LoVo (cell line): ENCODE measurements at regions not wholly inside any gene's neighbourhood (a gene's known extent, or its start where the extent isn't known, plus 50 kb on each side); places are given as distances from the start of the nearest gene placed in this dataset.
"Not testable (repeated sequence)": the region's sequence is repeated elsewhere in the genome, so short reads cannot be mapped to it uniquely, and the experiment has no call there.

Source experiments
- DNase-seq: peaks from one replicate; pipeline ENCODE4 v3.0.0-alpha.2; 2016; ENCODE audit warnings: low spot score

DNA sequence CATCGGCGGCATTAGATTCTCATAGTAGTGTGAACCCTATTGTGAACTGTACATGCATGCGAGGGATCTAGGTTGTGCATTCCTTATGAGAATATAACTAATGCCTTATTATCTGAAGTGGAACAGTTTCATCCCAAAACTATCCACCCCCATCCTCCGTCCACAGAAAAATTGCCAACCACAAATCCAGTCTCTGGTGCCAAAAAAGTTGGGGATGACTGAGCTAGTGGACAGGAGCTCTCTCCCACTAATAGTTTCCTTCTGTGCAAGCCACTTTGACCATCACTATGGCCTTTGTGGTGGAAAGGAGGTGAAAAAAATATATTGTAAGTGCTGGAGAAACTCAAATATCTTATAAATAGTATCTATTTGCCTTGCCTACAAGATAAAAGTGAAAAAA is 857.8 kb downstream of the DIAPH3 start:
- no peak for DNase-seq

DNA sequence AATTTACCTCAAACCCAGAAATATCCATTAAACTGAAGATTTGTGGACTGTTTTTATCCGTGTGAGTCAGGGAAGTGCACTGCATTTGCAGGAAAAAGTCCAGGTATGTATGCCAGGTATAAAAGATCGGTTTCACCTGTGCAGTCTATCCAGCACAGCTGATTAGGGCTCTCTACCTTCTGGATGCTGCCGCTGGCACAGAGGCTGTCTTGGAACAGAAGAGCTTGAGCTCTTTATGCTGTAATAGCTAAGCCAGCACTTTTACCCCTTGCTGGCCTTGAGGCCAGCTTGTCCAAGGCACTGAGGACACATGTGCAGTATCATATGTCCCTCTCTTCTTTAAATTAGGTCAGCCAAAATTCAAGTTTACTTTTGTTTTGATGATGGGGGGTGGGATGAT is 851.0 kb downstream of the DIAPH3 start:
- no peak for DNase-seq

DNA sequence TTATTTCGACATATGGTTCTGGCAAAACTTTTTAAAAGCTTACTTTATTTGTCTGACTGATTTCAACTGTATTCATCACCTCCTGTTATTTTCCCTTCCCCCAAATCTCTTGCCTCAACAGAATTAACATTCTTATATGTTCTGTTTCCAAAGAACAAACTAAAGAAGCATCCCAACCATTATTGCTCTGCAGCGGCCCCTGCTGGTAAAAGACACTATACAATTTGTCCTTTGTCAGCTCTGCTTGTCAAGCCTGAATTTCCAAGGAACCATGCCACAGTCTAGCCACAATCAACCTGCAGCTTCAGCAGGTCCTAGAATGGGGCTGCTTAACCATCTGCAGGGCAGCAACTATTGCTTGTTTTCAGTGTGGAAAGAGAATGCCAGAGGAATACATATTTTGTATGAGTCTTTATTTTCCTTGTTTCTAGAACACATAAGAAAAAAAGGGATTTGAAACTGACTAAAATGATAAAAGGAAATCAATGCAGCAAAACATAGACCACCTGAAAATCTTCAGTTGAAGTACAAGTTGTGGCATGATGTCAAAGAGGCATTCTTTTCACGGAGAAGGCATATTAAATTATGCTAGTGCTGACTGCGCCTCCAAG is 845.3 kb downstream of the DIAPH3 start:
- peak; percentile 53 for DNase-seq

DNA sequence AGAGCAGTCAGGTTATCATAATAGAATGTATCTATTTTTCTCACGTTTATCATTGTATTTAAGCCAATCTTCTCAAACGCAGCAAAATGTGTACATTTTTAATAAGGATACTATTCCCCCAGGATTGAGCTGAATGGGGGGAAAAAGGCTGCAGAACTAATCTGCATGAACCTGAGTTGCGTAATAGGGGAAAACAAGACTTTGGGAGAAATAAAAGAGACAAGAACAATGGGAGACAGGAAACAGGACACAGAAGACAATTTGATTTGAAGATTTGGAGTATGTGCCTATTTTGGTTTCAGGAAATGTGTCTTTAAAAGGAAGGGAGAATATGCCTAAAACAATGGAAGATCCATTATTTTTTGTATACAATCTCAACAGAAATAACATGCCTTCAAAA is 844.5 kb downstream of the DIAPH3 start:
- no peak for DNase-seq

DNA sequence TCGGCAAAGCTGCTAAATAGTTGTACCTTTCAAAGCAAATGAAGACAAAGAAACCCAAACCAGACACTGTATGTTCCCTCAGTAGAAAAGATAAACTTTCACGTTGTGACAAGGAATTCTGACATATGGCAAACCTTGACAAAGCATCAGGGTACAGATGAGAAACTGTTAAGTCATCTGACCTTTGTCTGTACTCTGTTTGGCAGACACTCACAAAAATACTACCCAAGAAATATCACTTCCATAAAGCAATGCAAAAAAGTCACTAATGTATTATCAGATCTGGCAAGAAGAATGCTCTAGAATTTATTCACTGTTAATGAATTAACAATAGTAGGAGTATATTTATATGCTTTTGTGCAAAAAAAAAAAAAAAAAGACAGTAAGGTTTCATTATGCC is 843.7 kb downstream of the DIAPH3 start:
- DNase-seq, result no peak

DNA sequence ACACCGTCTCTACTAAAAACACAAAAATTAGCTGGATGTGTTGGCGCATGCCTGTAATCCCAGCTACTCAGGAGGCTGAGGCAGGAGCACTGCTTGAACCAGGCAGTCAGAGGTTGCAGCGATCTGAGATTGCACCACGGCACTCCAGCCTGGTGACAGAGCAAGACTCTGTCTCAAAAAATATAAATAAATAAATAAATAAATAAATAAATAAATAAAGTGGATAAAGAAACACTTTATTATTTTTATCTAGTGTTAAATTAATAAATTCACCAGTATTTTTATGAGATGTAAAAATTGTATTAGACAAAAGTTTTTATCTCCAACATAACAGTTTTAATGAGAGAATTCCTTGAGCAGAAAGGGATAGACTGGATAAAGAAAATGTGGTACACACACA is 839.3 kb downstream of the DIAPH3 start:
- DNase-seq, result not testable (repeated sequence)

DNA sequence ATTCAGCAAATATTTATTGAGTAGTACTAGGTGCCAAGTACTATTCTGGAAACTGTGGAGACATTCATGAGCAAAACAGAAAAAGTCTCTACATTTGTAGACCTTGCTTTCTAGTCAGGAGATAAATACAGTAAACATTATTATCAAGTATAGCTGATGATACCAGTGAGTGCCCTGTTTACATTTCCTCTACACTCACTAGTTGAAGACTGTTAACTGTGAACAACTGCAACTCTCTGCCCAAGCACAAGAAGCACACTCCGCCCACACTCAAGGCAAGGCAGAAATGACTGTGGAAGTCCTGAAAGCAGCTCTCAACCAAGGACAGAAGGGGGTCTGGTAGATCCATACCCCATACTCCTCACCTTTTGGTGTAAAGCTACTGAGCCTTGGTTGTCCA is 837.0 kb downstream of the DIAPH3 start:
- no peak for DNase-seq

DNA sequence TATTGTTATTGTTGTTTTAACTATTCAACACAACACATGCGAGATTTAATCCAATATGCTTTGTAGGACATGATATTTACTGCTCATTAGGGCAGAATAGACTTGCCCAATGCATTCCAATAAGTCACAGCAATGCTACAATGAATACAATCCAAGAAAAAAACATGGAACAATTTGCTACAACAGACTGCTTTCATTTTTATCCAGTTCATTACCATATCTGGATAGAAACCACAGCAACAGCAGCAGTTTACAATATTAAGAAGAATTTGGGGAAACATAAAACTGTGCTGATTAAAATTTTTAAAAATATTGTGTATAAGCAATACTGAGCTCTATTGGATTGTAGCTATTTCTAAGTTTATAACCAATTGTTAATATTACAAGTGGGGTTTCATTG is 833.0 kb downstream of the DIAPH3 start:
- DNase-seq, result no peak

DNA sequence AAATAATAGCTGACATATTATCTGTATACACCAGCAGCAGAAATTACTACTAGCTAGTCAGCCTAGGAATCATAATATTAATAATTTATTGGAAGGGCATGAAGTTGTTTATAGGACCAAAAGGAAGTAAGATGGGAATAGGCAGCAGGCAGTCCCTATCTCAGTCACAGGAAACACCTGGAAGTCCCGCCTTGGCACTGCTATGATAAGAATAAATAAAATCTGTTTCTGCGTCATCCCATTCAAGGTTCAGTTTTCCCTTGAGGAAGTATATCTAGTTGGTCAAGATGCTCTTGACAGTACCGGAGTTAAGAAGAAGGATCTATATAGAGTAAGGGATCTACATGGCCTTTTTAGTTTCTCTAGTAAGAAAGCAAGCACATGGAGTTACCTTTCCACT is 830.8 kb downstream of the DIAPH3 start:
- DNase-seq, result no peak

DNA sequence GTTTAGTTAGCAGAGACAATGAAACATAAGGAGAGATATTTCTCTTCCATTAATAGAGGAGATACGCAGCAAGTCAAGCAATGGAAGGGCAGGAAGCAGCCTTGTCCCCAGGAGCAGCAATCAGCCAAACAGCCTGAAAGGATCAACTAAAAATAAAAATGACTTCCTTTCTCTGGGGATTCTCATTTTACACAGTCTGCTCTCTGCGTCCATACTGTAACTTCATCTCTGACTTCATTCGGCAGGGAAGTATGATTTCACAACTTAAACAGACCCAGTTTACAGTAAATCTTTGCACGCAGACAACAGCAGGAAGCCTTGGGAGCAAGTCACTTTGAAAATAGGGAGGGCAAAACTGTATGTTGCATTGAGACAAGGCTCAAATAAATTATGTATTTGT is 826.7 kb downstream of the DIAPH3 start:
- no peak for DNase-seq

DNA sequence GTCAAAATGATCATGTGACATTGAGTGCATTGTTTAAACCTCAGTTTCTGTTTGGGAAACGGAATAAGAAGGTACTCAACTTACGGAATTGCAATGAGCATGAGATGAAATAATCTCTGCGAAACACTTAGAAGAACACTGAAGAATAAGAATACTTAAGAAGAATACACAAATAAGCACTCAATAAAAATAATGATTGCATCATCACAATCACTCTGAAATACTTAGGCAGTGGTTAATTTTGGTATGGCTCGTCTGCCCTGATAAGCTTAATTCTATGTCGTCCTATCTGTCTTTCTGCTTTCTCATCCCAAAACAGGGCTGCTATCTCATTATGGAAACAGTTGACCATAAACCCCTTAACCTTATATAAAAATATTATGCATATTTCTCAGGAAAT is 823.6 kb downstream of the DIAPH3 start:
- no peak for DNase-seq

DNA sequence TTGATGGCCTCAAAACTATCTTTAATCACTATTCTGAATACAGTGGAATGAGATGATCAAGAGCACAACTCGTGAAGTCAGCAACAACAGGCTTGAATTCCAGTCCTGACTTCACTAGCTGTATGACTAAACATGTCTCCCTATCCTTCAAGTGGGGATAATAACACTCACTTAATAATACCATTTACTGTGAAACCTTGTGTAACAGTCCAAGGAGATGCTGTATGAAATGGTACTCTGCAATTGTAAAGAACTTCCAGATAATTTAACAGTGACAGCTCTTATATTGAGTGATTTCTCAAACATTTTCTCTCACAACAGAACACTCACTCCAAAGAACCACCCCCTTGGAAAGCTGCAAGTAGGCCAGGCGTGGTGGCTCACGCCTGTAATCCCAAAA is 823.1 kb downstream of the DIAPH3 start:
- DNase-seq, result no peak

DNA sequence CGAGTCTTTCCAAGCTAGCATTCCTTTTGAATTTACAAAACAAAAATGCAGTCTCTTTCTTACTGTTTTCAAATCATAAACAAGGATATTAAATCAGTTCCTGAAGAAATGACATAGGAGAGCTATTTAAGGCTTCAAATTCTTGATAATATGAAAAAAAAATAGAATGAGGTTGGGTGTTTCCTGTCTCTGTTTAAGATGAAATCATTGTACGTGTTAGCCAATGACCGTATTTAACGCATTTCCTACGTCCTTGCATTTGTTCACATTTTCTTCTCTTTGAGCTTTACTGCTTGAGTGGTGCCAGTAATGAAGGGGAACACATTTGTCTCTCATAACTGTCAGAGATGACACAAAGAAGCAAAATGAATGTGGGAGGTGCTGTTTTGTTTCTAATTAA is 821.3 kb downstream of the DIAPH3 start:
- no peak for DNase-seq

DNA sequence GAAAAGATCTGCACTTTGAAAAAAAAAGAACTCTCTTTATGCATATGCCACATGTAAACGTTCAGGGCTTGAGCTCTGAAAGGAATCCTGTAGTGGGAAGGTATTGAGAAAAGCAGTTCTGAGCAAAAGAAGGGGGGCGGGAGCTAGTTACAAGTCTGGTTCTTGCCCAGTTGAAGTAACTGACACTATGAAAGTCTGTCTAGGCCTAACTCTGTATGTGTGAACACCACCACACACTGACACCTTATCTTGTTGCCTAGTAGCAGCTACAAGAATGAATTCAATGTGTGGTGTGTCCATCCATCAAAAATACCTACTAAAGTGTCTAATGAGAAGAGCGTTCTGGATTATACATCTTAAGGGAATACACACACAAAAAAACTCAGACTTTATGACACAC is 820.6 kb downstream of the DIAPH3 start:
- DNase-seq, result no peak

DNA sequence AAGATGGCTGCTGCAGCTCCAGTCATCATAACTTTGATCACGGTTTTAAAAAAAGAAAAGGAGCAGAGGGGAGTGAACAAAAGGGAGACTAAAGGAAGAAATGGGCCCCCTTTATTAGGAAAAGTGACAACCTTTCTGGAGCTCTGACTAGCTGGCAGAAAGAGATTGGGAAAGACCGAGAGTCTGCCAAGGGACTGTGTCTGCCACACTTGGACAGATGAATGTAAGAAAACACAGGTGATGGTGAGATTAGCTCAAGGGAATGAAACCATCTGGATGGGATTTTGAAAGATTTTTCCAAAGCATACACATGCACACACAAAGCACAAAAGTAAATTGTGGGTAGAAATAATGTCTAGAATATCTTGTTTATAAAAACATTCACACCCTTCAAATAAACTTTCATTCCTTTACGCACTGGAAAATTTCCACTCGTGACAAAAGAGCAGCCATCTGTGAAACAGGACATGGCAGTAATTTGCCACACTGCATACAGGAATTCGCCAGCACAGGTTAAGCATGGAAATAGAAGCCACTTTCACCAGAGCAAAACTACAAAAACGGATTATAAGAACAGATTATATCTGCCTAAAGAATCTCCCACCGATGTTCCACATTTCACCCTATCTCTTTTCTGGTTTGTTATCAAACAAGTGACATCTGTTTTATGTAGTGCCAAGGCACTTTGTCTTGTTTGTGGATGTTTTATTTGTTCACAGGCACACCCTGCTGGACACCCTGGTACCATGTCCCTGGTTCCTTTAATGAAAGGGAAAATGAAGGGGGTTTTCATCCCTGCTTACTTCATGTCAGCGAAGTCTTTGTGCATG is 819.5 kb downstream of the DIAPH3 start:
- DNase-seq, result no peak

DNA sequence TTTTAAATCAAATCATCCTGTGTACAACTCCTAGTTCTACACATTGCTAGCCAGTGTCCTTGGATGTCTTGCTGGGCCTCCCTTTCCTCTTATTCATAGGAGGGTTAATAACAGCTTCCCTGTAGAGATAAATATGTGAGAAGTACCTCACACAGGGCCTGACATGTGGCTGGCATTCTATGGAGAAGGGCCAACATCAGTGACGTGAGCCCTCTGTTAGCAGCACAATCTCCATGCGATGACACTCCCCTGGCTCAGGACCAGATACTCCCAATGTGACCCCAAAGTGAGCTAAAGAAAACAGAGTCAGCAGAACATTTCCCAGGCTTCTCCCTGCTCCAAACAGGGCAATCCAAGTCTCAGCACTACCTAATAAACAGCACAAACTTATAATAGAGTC is 818.4 kb downstream of the DIAPH3 start:
- DNase-seq, result no peak

DNA sequence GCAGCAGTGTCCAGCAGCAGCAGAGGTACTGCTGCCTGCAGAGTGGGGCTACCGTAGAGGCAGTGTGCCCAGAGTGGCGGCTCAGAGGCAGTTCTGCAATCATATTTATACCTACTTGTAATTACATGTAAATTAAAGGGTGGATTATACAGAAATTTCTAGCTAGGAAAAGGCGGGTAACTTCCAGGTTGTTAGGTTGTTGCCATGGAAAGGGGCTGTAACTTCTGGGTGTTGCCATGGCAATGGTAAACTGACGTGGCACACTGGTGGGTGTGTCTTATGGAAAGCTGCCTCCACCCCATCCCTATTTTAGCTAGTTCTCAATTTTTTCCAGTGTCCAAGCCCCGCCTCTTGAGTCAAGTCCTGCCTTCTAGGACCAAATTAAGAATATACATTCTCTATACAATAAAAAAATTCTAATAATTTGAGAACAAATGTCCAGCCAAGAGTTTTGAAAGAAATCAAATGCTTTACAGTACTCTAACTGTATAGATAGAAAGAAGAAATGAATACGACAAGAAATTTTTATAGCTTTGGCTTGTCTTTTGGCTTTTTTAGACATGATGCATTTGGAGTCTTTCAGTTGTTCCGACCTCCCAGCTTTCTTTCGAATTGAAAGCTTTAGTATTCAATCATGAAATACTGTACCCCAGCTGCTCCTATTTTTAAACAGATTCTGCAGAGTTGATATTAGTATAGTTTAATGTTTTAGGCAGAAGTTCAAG is 816.6 kb downstream of the DIAPH3 start:
- DNase-seq, result no peak

DNA sequence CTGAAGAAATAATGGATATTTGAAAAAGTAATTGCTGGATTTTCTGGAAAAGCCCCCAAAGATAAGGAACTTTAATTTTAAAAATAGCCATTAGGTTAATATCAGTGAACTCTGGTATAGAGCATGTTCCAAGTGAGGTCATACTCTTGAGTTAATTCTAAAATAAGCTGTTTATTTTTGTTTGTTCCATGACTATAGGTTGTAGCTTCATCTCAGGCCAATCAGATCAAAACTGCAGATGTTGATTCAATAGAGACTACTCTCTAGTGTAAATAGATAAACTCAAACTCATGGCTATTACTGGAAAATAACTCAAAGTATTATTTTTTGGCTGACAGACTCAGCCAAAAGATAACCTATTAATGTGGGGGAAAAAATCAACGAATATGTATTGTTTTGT is 815.1 kb downstream of the DIAPH3 start:
- no peak for DNase-seq

DNA sequence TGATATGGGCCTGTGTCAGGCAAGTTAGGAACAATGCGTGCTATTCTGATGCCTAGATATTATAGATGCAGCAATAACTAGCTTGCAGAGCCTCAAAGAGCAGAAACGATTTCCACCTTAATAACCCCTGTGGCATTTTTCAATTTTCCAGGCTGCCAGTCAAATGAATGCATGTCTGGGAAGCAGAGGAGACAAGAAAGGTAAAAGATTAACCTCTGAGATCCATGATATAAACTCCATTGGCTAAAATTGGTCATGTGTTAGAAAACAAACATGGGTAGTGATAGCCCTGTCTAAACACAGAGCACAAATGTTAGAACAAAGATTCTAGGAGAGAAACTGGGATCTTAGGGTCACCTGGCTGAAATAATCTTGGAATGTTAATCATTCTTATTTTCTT is 811.1 kb downstream of the DIAPH3 start:
- no peak for DNase-seq

DNA sequence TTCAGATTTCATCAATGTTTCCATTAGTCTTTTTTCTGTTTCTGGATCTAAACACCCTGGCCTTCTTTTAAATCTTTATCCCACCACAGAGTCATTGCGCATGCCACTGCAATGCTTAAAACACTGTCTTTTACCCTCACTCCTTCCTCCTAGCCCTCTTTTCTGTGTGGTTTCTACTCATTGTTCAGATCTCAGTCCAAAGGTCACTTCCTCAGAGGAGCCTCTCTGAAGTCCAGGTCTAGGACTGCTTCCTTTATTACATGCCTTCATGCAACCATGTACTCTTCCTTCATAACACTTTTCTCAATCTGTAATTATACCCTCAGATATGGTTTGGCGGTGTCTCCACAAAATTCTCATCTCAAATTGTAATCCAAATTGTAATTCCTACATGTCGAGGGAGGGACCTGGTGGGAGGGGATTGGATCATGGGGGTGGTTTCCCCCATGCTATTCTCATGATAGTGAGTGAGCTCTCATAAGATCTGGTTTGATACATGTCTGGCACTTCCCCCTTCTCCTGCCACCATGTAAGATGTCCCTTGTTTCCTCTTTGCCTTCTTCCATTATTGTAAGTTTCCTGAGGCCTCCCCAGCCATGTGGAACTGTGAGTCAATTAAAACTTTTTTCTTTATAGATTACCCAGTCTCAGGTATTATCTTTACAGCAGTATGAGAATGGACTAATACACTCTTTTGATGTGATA is 808.9 kb downstream of the DIAPH3 start:
- peak; percentile 29 for DNase-seq

DNA sequence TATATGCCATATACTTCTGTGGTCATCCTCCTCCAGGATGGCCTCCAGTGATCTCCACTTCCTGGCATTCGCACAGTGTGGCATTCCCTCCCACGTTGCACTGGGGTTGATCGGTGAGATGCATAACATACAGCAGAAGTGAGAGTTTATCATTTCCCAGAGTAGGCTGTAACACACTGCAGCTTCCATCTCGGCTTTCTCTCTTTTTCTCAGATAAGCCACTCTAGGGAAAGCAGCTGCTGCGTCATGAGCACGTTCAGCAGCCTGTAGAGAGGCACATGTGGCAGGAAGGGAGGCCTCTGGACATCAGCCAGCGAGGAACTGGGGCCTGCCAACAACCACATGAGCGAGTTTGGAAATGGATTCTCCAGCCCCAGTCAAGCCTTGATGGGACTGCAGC is 807.1 kb downstream of the DIAPH3 start:
- DNase-seq, result no peak

DNA sequence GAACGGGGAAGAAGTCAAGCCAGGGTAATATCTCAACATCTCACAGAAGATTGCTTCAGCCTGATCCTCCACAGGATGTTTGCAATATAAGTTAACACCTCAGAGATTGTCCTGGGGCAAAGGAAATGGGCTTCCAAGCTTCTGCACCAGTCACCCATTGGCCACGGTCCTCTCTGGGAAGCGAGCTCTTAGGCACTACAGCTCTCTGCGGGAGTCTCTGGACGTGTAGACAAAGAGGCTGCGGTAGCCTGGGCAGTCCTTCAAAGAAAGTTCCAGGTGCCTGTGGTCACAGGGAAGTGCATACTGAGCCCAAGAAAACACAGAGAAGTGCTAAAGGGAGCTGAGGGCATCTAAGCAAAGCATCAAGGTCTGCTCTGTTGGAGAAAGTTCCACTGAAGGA is 805.7 kb downstream of the DIAPH3 start:
- DNase-seq, result no peak

DNA sequence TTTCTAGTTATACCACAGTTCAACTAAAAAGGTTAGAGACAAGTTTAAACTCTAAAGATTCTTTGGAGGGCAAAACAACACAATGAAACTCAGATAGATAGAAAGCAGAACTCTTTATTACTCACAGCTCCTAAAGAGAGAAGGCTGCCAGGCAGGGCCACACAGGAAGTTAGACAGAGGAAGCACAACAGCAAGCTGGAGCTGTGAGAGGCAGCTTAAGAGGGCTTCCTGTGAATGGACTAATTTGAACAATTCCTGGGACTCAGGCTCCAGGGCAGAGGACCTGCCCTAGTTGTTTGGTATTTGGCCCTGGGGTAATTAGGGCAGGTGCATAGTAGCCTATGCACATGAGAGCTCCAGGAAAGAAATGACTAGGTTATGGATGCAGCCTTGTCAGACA is 803.6 kb downstream of the DIAPH3 start:
- no peak for DNase-seq
